ENCODE measurements at regions not wholly inside any gene's neighbourhood (a gene's known extent, or its start where the extent isn't known, plus 50 kb on each side); places are given as distances from the start of the nearest gene placed in this dataset.

- no peak for TF ChIP-seq CTCF (conservative IDR thresholded peaks at IDR 0.05)
- Histone ChIP-seq H4K5ac (ENCODE audit: insufficient read length, low read depth, low read length) (no peak overlapping the region), H3K4ac (ENCODE audit: low read depth, low read length) (no peak overlapping the region), H4K20me1 (ENCODE audit: control insufficient read depth, insufficient read depth, insufficient read length) (no peaks in the 10 kb centered on the region), H2BK5ac (ENCODE audit: insufficient read length, low read length) (no peak overlapping the region), H3K4me1 (ENCODE audit: insufficient read depth, low read length) (no peaks in the 10 kb centered on the region; the same call in 1 of the 2 replicates), H4K8ac (replicated peaks; ENCODE audit: insufficient read length, low read depth, low read length) (no peak overlapping the region), H2BK20ac (ENCODE audit: low read depth, low read length, poor library complexity, severe bottlenecking) (no peak overlapping the region), H3K4me2 (ENCODE audit: insufficient read depth, insufficient read length, low read length) (no peak overlapping the region), H4K91ac (ENCODE audit: insufficient read length, low read depth, low read length) (no peak overlapping the region), H3K27ac (ENCODE audit: insufficient read length, low read depth, low read length) (no peak overlapping the region), H3K27me3 (ENCODE audit: insufficient read depth, low read length) (no peaks in the 10 kb centered on the region), H3K56ac (ENCODE audit: insufficient read length, low read depth, low read length) (no peak overlapping the region), H2BK12ac (ENCODE audit: insufficient read length, low read depth, low read length) (no peak overlapping the region), H3K23me2 (ENCODE audit: insufficient read length, low read depth, low read length, poor library complexity, severe bottlenecking) (no peaks in the 10 kb centered on the region), H3K18ac (ENCODE audit: insufficient read length, low read depth, low read length) (no peak overlapping the region), H3K23ac (ENCODE audit: insufficient read length, low read depth, low read length) (no peak overlapping the region), H3K9ac (ENCODE audit: extremely low read depth, insufficient read length, low read length) (no peak overlapping the region), H2BK15ac (ENCODE audit: low read depth, low read length) (no peak overlapping the region), H2AFZ (ENCODE audit: low read length) (no peak overlapping the region), H3K14ac (ENCODE audit: insufficient read depth, low read length) (no peak overlapping the region), H3K79me1 (ENCODE audit: insufficient read depth, low read depth, low read length, poor library complexity, severe bottlenecking) (no peaks in the 10 kb centered on the region), H3T11ph (ENCODE audit: low read length) (no peak overlapping the region), H3K79me2 (ENCODE audit: insufficient read depth, low read length) (no peaks in the 10 kb centered on the region), H3K9me3 (ENCODE audit: control insufficient read depth, low read depth, low read length) (no peaks in the 10 kb centered on the region), H2AK5ac (ENCODE audit: insufficient read length, low read length) (no peak overlapping the region), H2BK120ac (ENCODE audit: low read depth, low read length, poor library complexity, severe bottlenecking) (no peak overlapping the region)
- WGBS (ENCODE audit: extremely low coverage, insufficient read length, low lambda C conversion rate), result no CpG with 5 or more reads among the region's 4 CpGs
- H3K4me3 Mint-ChIP-seq, result no peak overlapping the region
- H3K27ac Mint-ChIP-seq, result peak overlapping the region in 1 of 3 experiments; percentile 61; a peak in 1 of 7 replicates
- no peaks in the 10 kb centered on the region for H3K9me3 Mint-ChIP-seq
- no peak for DNase-seq
- peaks cover 8 to 17% of the 10 kb centered on the region in 2 experiments for H3K4me1 Mint-ChIP-seq
- no peaks in the 10 kb centered on the region for H3K27me3 Mint-ChIP-seq (ENCODE audit: low read depth)
- H3K36me3 Mint-ChIP-seq (ENCODE audit: insufficient read depth in 1 of 3, low read depth in 3 of 3), result no peaks in the 10 kb centered on the region
These were observed 285.0 kb upstream of the GRIP1 start for GRCh38 chr12:66963901-66964300.
